Cardiac septum (tissue), 1 donor: ENCODE measurements at regions not wholly inside any gene's neighbourhood (a gene's known extent, or its start where the extent isn't known, plus 50 kb on each side); places are given as distances from the start of the nearest gene placed in this dataset.
"Not testable (repeated sequence)": the region's sequence is repeated elsewhere in the genome, so short reads cannot be mapped to it uniquely, and the experiment has no call there.

ENCODE experiments used
- DNase-seq: peaks from one replicate; pipeline ENCODE4 v3.0.0-alpha.2; 2020; ENCODE audit warnings: low spot score
- intact Hi-C: fragments of 100-400 bp; cut with DNase I; formaldehyde crosslinking; loops from one replicate; pipeline ENCODE4 v1.14.0; 2022
- donor health status: DM: no; HTN: no; CAD: no.

DNA sequence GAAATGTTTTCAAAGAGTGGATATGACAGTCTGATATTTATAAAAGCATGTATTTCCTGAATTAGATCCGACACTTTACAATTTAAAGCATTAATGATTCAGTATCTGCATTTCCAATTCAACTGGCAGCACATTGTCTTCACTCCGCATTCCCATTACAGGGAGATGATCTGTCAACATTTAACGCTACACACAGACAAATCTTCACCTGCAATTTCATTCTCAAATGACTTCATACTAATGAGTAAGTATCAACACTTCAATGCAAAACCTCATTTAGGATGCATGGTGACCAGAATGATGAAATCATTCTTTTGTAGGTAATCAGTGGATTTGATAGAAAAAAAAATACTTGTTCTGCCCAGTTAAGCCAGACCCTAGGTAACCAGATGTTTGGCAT lies 749.6 kb downstream of the CENPC start:
- intact Hi-C loops, result no loop called here
- DNase-seq, result no peak

DNA sequence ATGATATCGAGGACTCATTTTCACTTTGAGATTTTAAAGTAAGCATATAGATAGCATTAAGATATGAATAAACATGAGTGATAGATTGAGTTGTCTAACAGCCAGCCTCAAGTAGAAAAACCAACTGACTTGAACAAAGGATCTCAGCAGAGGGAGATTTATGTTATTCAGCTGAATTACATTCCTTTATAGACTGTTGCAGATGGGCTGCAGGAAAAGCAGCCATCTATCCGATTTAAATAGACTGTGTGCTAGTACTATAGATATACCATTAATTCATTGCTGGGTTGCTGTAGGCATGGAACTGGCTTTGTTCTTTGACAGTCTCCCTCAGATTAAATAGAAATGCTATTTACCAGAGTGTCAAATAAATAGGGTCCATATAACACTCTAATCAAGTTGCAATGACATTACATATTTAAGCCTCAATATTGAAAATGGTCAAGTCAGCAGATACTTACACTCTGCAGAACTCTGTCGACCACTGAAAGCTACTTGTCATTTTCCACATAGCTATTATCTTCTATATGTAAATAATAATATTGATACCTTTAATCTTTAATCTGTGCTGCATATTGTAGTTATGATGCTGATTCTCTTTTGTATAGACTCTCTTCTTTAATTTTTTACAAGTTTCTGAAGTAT lies 750.8 kb downstream of the CENPC start:
- intact Hi-C loops, result no loop called here
- no peak for DNase-seq

DNA sequence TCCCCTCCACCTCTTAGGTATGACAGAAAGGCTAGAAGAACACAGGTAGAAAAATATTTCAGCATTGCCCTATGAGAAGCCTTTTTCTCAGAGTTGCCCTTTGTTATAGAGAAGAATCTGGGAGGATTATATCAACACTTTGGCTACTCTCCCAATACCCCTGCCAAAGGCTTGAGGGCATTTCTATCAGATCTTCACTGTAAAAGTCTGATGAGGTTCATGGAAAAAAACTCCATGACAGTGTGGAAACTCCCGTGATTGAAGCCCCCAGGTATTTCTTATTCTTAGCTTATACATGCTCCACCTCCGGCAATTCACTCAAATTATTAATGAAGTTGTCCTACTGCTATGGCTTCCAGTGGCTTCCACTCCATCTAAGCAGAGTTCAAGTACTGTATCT lies 753.6 kb downstream of the CENPC start:
- intact Hi-C loops, result no loop called here
- no peak for DNase-seq

DNA sequence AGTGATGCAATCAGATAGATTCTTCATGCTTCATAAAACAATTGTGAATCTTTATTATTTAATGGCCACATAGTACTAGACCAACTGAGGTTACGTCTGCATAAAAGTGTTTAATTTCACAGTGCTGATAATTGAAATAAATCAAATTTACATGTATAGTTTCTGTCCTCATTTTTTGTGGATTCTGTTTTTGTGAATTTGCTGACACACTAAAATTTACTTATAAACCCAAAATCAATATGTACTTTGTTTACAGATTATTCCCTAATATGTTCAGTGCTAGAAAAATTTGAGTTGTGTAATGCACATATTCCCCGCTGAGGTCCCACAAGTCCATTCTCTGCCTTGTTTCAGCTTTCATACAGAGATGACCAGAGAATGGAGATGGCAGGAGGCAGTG lies 759.8 kb downstream of the CENPC start:
- DNase-seq, result no peak
- intact Hi-C loops, result no loop called here

DNA sequence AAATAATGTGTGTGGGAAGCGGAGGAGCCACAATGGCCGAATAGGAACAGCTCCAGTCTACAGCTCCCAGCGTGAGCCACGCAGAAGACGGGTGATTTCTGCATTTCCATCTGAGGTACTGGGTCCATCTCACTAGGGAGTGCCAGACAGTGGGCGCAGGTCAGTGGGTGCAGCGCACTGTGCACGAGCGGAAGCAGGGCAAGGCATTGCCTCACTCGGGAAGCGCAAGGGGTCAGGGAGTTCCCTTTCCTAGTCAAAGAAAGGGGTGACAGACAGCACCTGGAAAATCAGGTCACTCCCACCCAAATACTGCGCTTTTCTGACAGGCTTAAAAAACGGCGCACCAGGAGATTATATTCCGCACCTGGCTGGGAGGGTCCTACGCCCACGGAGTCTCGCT lies 762.6 kb downstream of the CENPC start:
- intact Hi-C loops, DNase-seq: not testable (repeated sequence)

DNA sequence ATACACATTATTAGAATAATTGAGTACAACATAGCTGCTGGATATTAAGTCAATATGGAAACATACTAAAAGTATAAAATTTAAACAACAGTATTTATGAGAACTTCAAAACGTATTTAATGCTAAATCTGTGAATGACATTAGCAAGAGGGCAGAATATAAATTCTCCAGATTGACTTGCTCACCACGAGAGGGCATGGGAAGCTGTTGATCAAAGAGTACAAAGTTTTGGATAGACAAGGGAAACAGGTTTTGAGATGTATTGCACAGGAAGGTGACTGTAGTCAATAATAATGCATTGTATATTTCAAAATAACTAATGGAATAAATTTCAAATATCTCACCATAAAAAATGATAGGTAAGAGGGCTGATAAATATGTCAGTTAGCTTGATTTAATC lies 768.2 kb downstream of the CENPC start:
- no peak for DNase-seq
- intact Hi-C loops, result no loop called here

DNA sequence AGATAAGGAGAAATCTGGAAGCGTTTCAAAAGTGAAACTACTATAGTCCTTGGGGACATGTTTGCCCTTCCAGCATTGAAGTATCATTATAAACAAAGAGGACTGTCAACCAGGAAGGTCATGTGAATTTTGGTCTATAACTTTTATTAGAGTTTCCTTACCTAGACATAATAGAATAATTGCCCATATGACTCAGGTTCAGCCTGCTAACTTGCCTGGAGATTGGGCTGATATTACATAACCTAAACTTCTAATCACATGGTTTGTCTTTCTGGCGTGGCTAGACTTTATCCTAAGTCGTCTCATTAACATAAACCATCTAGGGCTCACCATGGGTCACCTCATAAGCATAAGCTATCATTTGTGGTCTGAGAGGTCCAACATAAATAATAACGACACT lies 775.9 kb downstream of the CENPC start:
- intact Hi-C loops, result no loop called here
- no peak for DNase-seq

DNA sequence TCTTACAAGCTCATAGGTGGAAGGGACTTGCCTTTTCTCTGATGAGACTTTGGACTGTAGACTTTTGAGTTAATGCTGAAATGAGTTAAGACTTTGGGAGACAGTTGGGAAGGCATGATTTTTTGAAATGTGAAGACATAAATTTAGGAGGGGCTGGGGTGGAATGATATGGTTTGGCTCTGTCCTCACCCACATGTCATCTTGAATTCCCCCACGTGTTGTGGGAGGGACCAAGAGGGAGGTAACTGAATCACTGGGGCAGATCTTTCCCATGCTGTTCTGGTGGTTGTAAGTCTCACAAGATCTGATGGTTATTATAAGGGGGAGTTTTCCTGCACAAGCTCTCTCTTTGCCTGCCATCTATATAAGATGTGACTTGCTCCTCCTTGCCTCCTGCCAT lies 777.9 kb downstream of the CENPC start:
- intact Hi-C loops, result no loop called here
- DNase-seq, result no peak

DNA sequence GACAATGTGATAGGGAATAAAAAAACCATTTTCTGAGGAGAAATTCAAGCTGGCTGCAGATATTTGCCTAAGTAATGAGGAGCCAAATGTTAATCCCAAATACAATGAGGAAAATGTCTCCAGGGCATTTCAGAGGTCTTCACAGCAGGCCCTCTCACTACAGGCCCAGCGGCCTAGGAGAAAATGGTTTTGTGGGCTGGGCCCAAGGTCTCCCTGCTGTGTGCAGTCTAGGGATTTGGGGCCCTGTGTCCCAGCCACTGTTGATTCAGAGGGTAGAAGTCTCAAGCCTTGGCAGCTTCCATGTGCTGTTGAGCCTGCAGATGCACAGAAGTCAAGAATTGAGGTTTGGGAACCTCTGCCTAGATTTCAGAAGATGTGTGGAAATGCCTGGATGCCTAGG lies 778.7 kb downstream of the CENPC start:
- no peak for DNase-seq
- intact Hi-C loops, result no loop called here

DNA sequence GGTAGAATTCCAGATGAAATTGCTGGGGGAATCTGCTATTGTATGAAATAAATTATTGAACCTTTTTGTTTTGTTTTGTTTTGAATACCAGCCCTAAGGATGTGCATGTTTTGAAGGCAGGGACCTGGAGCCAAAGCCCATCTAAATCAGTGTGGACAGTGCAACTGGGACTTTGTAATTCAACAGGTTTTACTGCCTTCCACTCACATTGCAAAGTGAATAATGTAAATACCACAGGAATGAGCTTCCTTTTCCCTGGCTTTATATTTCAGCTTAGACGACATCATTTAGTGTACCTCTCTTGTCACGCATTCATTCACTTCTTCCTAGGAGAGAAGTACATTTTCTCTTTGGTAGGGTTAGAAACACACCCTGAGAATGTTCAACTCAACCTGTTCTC lies 795.0 kb downstream of the CENPC start:
- intact Hi-C loops, result no loop called here
- no peak for DNase-seq

DNA sequence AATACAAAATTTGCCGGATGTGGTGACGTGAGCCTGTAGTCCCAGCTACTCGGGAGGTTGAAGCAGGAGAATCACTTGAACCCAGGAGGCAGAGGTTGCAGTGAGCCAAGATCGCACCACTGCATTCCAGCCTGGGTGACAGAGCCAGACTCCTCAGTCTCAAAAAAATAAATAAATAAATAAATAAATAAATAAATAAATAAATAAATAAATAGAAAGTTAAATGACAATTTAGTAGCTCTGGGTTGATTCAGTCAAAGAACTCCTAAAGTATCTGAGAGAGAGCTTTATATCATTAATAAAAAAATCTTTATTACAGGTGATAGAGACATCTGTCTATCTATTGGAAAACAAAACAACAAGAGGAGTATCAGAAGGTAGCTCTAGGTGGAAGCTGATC lies 798.4 kb downstream of the CENPC start:
- intact Hi-C loops, DNase-seq: not testable (repeated sequence)

DNA sequence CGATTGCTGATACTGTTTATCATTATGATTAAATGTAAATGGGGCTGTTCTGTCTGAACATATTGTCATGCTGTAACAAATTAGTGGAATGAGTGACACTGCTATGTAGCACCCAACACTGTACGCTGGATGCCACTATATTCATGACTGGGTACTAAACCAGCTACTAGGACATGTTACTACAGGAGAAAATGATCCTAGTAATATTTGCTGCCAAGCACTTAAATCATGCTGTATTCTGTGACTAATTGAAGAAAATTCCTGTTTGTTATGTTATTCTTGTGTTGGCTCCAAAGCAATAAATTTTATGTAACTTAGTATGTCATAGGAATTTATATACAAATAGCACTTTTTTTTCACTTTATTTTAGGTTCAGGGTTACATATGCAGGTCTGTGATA lies 804.2 kb downstream of the CENPC start:
- intact Hi-C loops, result no loop called here
- no peak for DNase-seq

DNA sequence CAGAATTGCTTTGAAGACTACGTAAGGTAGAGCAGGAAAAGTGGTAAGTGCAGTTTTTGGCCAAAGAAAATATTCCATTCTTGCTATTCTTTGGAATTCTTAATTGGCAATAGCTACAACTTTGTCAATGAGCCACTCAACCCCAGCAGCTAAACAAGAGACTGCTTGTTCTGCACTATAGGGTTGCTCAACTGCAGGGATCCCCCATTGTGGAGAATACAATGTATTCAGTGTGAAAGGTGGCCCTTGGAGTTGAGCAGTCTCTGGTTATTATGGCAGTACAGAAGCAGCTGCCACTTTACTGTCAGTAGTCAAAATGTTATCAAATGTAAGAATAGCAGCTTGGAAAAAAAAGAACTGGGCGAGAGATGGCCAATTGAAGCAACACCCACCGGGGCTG lies 808.7 kb downstream of the CENPC start:
- intact Hi-C loops, result no loop called here
- no peak for DNase-seq

DNA sequence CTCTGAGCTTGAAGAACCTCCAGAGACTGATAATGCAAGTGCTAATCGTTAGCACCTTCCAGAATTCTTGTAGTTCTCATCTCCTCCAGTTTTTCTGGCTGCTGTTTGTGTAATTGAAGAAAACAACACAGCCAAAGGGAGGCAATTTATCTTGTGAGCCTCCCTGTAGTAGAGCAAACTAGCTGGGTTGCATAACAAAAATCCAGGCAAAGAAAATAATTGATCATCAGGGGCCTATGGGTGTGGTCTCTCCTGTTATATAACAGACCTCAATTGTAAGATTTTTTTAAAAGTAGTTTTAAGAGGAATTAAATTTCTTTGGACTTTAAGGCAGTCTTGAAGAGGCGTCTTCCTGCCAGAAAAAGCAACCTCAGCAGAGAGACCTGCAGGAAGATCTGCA lies 817.0 kb downstream of the CENPC start:
- DNase-seq, result no peak
- intact Hi-C loops, result no loop called here

DNA sequence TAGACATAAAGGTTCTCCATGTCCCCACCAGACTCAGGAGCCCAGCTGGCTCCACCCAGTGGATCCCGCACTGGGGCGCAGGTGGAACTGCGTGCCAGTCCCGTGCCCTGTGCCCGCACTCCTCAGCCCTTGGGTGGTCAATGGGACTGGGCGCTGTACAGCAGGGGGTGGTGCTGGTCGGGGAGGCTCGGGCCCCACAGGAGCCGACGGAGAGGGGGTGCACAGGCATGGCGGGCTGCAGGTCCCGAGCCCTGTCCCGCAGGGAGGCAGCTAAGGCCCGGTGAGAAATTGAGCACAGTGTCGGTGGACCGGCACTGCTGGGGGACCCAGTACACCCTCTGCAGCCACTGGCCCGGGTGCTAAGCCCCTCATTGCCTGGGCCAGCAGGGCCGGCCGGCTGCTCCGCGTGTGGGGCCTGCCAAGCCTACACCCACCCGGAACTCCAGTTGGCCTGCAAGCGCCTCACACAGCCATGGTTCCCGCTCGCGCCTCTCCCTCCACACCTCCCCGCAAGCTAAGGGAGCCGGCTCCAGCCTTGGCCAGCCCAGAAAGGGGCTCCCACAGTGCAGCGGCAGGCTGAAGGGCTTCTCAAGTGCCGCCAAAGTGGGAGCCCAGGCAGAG lies 832.9 kb downstream of the CENPC start:
- DNase-seq, intact Hi-C loops: not testable (repeated sequence)

DNA sequence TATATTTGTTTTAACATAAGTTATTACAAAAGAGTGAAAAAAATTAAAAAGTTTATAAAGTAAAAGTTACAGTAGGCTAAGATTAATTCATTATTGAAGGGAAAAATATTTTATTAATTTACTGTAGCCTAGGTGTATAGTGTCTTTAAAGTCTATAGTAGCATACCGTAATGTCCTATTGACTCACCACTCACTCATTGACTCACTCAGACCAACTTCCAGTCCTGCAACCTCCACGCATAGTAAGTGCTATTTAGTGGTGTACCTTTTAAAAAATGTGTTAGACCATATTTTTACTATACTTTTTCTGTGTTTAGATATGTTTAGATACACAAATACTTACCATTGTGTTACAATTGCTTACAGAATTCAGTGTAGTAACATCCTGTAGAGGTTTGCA lies 841.1 kb downstream of the CENPC start:
- intact Hi-C loops, result no loop called here
- no peak for DNase-seq

DNA sequence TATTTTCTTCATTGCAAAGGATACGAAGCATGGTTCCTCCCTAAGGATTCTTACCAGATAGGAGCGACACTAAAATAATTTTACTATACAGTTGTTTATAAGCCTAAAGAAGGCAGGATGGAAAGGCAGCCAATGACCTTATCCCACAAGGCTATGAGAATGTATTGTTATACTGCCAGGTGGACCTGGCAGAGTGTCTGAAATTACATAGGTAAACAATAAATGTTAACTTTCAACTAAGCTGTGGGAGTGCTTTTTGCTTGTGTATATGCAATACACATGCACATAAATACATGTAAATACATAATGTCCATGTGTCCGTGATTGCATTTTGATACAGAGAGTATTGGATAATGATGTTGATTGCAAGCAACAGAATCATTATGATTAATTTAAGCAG lies 850.6 kb downstream of the CENPC start:
- DNase-seq, result no peak
- intact Hi-C loops, result no loop called here

DNA sequence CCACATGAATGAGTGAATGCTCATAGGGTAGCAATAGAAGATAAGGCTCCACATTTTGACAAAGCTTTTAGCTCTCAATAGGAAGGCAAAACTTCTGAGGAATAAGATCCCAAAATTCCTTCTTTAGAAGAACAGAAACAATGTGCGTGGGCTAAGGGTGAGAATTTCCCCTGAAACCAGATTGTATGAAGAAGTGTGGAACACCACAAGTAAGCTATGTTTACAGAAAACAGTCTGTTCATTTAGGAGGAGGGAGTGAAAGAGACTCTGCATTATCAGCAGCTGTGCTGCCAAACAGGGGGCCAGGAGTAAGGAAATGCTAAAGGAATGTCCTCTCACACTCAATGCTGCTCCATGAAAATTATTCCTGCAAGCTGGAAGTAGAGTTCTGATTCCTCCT lies 851.6 kb downstream of the CENPC start:
- intact Hi-C loops, result no loop called here
- DNase-seq, result no peak

DNA sequence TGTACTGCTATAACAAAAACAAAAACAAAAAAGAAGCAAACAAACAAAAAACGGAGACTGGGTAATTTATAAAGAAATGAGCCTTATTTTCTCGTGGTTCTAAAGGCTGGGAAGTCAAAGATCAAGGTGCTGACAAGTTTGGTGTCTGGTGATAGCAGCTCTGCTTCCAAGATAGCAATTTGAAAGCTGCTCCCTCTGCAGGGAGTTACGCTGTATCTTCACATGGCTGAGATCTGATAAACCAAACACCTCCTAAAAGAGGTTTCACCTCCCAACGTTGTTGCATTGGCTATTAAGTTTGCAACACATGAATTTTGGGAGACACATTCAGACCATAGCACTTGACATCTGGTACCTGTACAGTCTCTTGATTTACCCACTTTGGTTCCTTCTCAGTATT lies 854.2 kb downstream of the CENPC start:
- intact Hi-C loops, result no loop called here
- no peak for DNase-seq

DNA sequence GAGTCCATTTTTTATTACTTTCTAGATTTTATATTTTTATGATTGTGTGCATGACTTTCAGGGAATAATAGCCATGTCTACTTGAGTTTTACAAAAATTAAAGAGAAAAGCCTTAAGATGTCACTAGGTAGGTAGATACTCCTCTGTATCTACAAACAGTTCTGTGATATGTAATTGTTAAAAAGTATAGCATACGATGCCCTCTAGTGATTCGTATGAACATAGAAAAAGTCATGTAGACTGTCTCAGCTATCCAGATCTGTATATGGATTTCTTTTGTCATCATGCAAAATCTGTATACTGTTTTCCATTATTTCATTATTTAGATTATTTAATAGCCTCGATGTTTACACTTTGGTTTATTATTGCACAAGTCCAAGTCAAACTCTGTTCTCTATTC lies 856.6 kb downstream of the CENPC start:
- intact Hi-C loops, result no loop called here

DNA sequence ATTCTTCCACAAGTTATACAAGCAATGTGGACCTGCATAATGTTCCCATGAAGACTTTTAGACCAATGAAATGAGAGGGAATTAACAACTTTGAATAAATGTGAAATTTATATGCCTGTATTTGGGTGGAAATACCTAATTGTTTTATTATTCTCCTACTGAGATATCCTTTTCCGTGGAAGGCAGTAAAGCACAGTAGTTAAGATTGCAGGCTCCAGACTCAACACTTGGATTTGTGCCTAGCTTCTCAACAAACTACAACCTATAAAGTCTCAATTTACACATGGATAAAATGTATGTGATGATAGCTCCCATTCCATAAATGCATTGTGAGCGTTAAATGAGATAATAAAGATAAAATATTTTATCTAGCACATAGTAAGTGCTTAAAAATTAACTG lies 857.8 kb downstream of the CENPC start:
- intact Hi-C loops, result no loop called here
- DNase-seq, result no peak

More for the DNA sequence above, 856.6 kb downstream of the CENPC start:
- DNase-seq, result no peak

DNA sequence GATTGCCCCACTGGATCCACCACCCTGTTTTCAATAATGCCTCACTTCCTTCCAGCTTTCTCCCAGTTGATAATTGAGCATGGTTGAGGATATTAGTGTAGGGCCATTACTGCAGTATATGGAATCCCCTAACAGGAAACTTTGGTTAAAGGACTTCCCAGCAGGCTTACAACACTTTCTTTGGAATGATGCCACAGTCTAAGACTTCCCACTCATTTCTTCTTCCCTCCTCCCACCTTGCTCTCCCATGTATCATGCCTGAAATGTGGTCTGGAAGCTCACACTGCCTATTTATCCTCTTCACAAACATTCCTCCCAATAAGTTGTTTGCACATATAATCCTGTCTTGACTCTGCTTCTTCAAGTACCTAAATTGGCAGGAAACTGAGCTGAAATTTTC lies 863.3 kb downstream of the CENPC start:
- no peak for DNase-seq
- intact Hi-C loops, result no loop called here
